IMR-90 (cell line): ENCODE measurements at regions not wholly inside any gene's neighbourhood (a gene's known extent, or its start where the extent isn't known, plus 50 kb on each side); places are given as distances from the start of the nearest gene placed in this dataset.

ENCODE experiments used
- ATAC-seq: fragments of 200-7000 bp; cut with Tn5 transposase; 2 replicates; pipeline ENCODE4 v1.9.1; 2020; ENCODE audit warnings: low read depth, mild to moderate bottlenecking, moderate library complexity
- BruUV-seq: library from RNA; stranded (reverse); fragments of 400-500 nt; replicated peaks from 2 replicates; lab custom pipeline; 2021; lab: Mats Ljungman, UMichigan
- CTCF ChIA-PET: fragments of 300-600 bp; formaldehyde crosslinking; extraction: SDS; loops from one replicate; lab custom pipeline; 2021; ENCODE audit warnings: antibody characterized with exemption; lab: Yijun Ruan, JAX
- POLR2A ChIA-PET: fragments of 300-600 bp; sonication (Branson Sonifier 250); formaldehyde crosslinking; loops from one replicate; lab custom pipeline; 2022; ENCODE audit warnings: antibody characterized with exemption; ENCODE audit not compliant: unreplicated experiment; lab: Charles Lee
- DNase-seq: peaks from one replicate; pipeline ENCODE4 v3.0.0; 2013
- H2AFZ ChIP-seq: replicated peaks from 2 replicates; pipeline ENCODE3; 2013; ENCODE audit warnings: low read length, mild to moderate bottlenecking; ENCODE audit not compliant: poor library complexity
- H2AK5ac ChIP-seq: 2 replicates; pipeline ENCODE4 v1.6.1; 2013; ENCODE audit warnings: low read depth, low read length, inconsistent platforms
- H2AK9ac ChIP-seq: replicated peaks from 2 replicates; pipeline ENCODE3; 2013; ENCODE audit warnings: mild to moderate bottlenecking, low read depth, low read length, moderate library complexity; ENCODE audit not compliant: poor library complexity
- H2BK120ac ChIP-seq: 2 replicates; pipeline ENCODE4 v1.6.1; 2013; ENCODE audit warnings: low read depth, low read length, inconsistent platforms
- H2BK15ac ChIP-seq: 3 replicates; pipeline ENCODE4 v1.6.1; 2013; ENCODE audit warnings: low read depth, low read length, inconsistent platforms
- H2BK20ac ChIP-seq: 2 replicates; pipeline ENCODE4 v1.6.1; 2013; ENCODE audit warnings: low read depth, mild to moderate bottlenecking, inconsistent platforms, low read length, moderate library complexity
- H2BK5ac ChIP-seq: 2 replicates; pipeline ENCODE4 v1.6.1; 2013; ENCODE audit warnings: mild to moderate bottlenecking, low read depth, low read length, inconsistent platforms; ENCODE audit not compliant: poor library complexity, severe bottlenecking
- H3K14ac ChIP-seq: replicated peaks from 2 replicates; pipeline ENCODE4 v1.6.1; 2013; ENCODE audit warnings: low read depth, low read length, inconsistent platforms
- H3K18ac ChIP-seq: 2 replicates; pipeline ENCODE4 v1.6.1; 2013; ENCODE audit warnings: low read depth, low read length, control low read depth
- H3K23ac ChIP-seq: 2 replicates; pipeline ENCODE4 v1.6.1; 2013; ENCODE audit warnings: low read depth, low read length, inconsistent platforms
- H3K27ac ChIP-seq: 2 replicates; pipeline ENCODE4 v1.5.1; 2013; ENCODE audit warnings: mild to moderate bottlenecking, control low read depth, low read length; ENCODE audit not compliant: insufficient read depth
- H3K27me3 ChIP-seq: 2 replicates; pipeline ENCODE4 v1.6.1; 2013; ENCODE audit warnings: low read length; ENCODE audit not compliant: control insufficient read depth, insufficient read depth
- H3K36me3 ChIP-seq: 2 replicates; pipeline ENCODE4 v1.6.1; 2013; ENCODE audit warnings: low read length, mixed read lengths; ENCODE audit not compliant: control insufficient read depth, insufficient read depth
- H3K4ac ChIP-seq: 2 replicates; pipeline ENCODE4 v1.6.1; 2013; ENCODE audit warnings: low read depth, low read length, inconsistent platforms
- H3K4me1 ChIP-seq: 2 replicates; pipeline ENCODE4 v1.6.1; 2013; ENCODE audit warnings: low read length, mixed read lengths; ENCODE audit not compliant: control insufficient read depth, insufficient read depth
- H3K4me2 ChIP-seq: 2 replicates; pipeline ENCODE4 v1.6.1; 2013; ENCODE audit warnings: low read depth, mild to moderate bottlenecking, control low read depth, low read length, moderate library complexity
- H3K4me3 ChIP-seq: 2 replicates; pipeline ENCODE4 v1.5.1; 2013; ENCODE audit warnings: low read depth, mild to moderate bottlenecking, control low read depth, low read length, moderate library complexity; ENCODE audit not compliant: insufficient read depth
- H3K56ac ChIP-seq: 2 replicates; pipeline ENCODE4 v1.6.1; 2013; ENCODE audit warnings: low read length, inconsistent platforms; ENCODE audit not compliant: insufficient read depth; ENCODE audit errors: extremely low read depth
- H3K79me1 ChIP-seq, 2 experiments: 2 replicates each; pipeline ENCODE4 v1.6.1; 2013; ENCODE audit warnings: low read length in 2 of 2, inconsistent platforms in 1 of 2, low read depth in 1 of 2
- H3K9ac ChIP-seq: 2 replicates; pipeline ENCODE4 v1.6.1; 2013; ENCODE audit warnings: low read depth, low read length, control low read depth
- H3K9me1 ChIP-seq: 2 replicates; pipeline ENCODE4 v1.6.1; 2013; ENCODE audit warnings: low read length, inconsistent platforms; ENCODE audit not compliant: insufficient read depth
- H3K9me3 ChIP-seq: 2 replicates; pipeline ENCODE4 v1.6.1; 2013; ENCODE audit warnings: low read length; ENCODE audit not compliant: control insufficient read depth, insufficient read depth
- H4K20me1 ChIP-seq: 2 replicates; pipeline ENCODE4 v1.6.1; 2013; ENCODE audit warnings: low read length, inconsistent platforms; ENCODE audit not compliant: insufficient read depth
- H4K5ac ChIP-seq: 2 replicates; pipeline ENCODE4 v1.6.1; 2013; ENCODE audit warnings: mild to moderate bottlenecking, low read depth, low read length, control low read depth
- H4K8ac ChIP-seq, 2 experiments: 2 replicates each; pipeline ENCODE4 v1.6.1; 2013; ENCODE audit warnings: low read depth in 2 of 2, low read length in 2 of 2, control low read depth in 1 of 2, inconsistent platforms in 1 of 2
- H4K91ac ChIP-seq: 2 replicates; pipeline ENCODE4 v1.6.1; 2013; ENCODE audit warnings: low read depth, low read length, inconsistent platforms; ENCODE audit not compliant: insufficient read depth
- BHLHE40 ChIP-seq: fragments of 150-350 bp; IDR thresholded peaks from 2 replicates; pipeline ENCODE4 v1.6.1; 2016; ENCODE audit warnings: mild to moderate bottlenecking, low read depth, low read length
- CHD1 ChIP-seq: IDR thresholded peaks from 2 replicates; pipeline ENCODE4 v1.6.1; 2012; ENCODE audit warnings: low read depth, low read length, improper control_type of control experiment
- CTCF ChIP-seq: conservative IDR thresholded peaks from 2 replicates; pipeline ENCODE4 v1.5.1; 2012; ENCODE audit warnings: mild to moderate bottlenecking, low read depth, low read length, improper control_type of control experiment
- ELK1 ChIP-seq: fragments of 150-350 bp; IDR thresholded peaks from 2 replicates; pipeline ENCODE4 v1.6.1; 2016; ENCODE audit warnings: low read depth, mild to moderate bottlenecking, low read length, moderate library complexity, borderline replicate concordance
- FOS ChIP-seq: fragments of 150-350 bp; IDR thresholded peaks from 2 replicates; pipeline ENCODE4 v1.6.1; 2016; ENCODE audit warnings: low read depth, low read length
- MAFK ChIP-seq: IDR thresholded peaks from 2 replicates; pipeline ENCODE4 v1.6.1; 2012; ENCODE audit warnings: low read depth, low read length, improper control_type of control experiment
- MAZ ChIP-seq: IDR thresholded peaks from 2 replicates; pipeline ENCODE4 v1.6.1; 2012; ENCODE audit warnings: low read depth, mild to moderate bottlenecking, low read length, improper control_type of control experiment, moderate library complexity, borderline replicate concordance
- MXI1 ChIP-seq: IDR thresholded peaks from 2 replicates; pipeline ENCODE4 v1.6.1; 2012; ENCODE audit warnings: low read depth, mild to moderate bottlenecking, low read length, moderate library complexity, borderline replicate concordance
- NFE2L2 ChIP-seq: fragments of 150-350 bp; IDR thresholded peaks from 2 replicates; pipeline ENCODE4 v1.6.1; 2016; ENCODE audit warnings: low read depth, mild to moderate bottlenecking, low read length
- POLR2A ChIP-seq: IDR thresholded peaks from 2 replicates; pipeline ENCODE4 v1.6.1; 2012; ENCODE audit warnings: mild to moderate bottlenecking, low read depth, low read length
- RAD21 ChIP-seq: IDR thresholded peaks from 2 replicates; pipeline ENCODE4 v1.6.1; 2012; ENCODE audit warnings: low read length, improper control_type of control experiment
- RCOR1 ChIP-seq: IDR thresholded peaks from 2 replicates; pipeline ENCODE4 v1.6.1; 2012; ENCODE audit warnings: mild to moderate bottlenecking, low read length, improper control_type of control experiment; ENCODE audit not compliant: insufficient replicate concordance
- RFX5 ChIP-seq: IDR thresholded peaks from 2 replicates; pipeline ENCODE4 v1.8.0; 2012; ENCODE audit warnings: low read depth, mild to moderate bottlenecking, low read length, moderate library complexity
- SMC3 ChIP-seq: fragments of 150-350 bp; IDR thresholded peaks from 2 replicates; pipeline ENCODE4 v1.6.1; 2016; ENCODE audit warnings: low read depth, mild to moderate bottlenecking, antibody characterized with exemption, low read length, moderate library complexity
- USF2 ChIP-seq: fragments of 150-350 bp; IDR thresholded peaks from 2 replicates; pipeline ENCODE4 v1.6.1; 2017; ENCODE audit warnings: mild to moderate bottlenecking, antibody characterized with exemption, low read length, low read depth
- WGBS, 2 experiments: methylation state at CpG; one replicate each; pipeline versions ENCODE4 v1.1.5 to v1.1.7; 2013; ENCODE audit warnings: missing lambda C conversion rate in 2 of 2; ENCODE audit not compliant: insufficient read length in 1 of 2; ENCODE audit errors: extremely low coverage in 2 of 2; 5-methylcytosine and 5-hydroxymethylcytosine counted together
- dilution Hi-C: fragments of 300-500 bp; cut with HindIII; formaldehyde crosslinking; loops from one replicate; pipeline ENCODE4 v1.14.3; 2018; ENCODE audit warnings: low sequenced_read_pairs; ENCODE audit not compliant: unreplicated experiment
- in situ Hi-C: fragments of 300-500 bp; cut with MboI; formaldehyde crosslinking; loops from 3 replicates; pipeline ENCODE4 v1.14.3; 2019; ENCODE audit warnings: low sequenced_read_pairs, inconsistent platforms, mixed read lengths
- intact Hi-C: fragments of 100-400 bp; cut with micrococcal nuclease; formaldehyde crosslinking; loops from 2 replicates; pipeline ENCODE4 v1.10.0; 2022

- H4K91ac ChIP-seq = no peak overlapping the region
- intact Hi-C loops = no loop called here
- no peak overlapping the region for H3K14ac ChIP-seq
- H2BK120ac ChIP-seq = no peak overlapping the region
- no peaks in the 10 kb centered on the region for H3K27me3 ChIP-seq
- no peak overlapping the region for H3K4me2 ChIP-seq
- WGBS, 2 experiments = no CpG with 5 or more reads among the region's 2 CpGs
- no peaks in the 10 kb centered on the region for H4K20me1 ChIP-seq
- no TSS peak for BruUV-seq
- H2BK20ac ChIP-seq = no peak overlapping the region
- ChIA-PET CTCF (no interaction called here), POLR2A (no interaction called here)
- H3K4me3 ChIP-seq = no peak overlapping the region
- H3K4ac ChIP-seq = no peak overlapping the region
- no peak overlapping the region for H3K23ac ChIP-seq
- DNase-seq = no peak
- H3K36me3 ChIP-seq = no peaks in the 10 kb centered on the region
- H3K9me1 ChIP-seq = no peaks in the 10 kb centered on the region
- no peaks in the 10 kb centered on the region for H3K4me1 ChIP-seq
- H2AFZ ChIP-seq = no peak overlapping the region
- H3K56ac ChIP-seq = no peak overlapping the region
- H2BK15ac ChIP-seq = no peak overlapping the region
- H3K79me1 ChIP-seq = no peaks in the 10 kb centered on the region
- dilution Hi-C loops = no loop called here
- H2AK9ac ChIP-seq = no peak overlapping the region
- H3K9ac ChIP-seq = no peak overlapping the region
- H2AK5ac ChIP-seq = no peak overlapping the region
- no peak overlapping the region for H2BK5ac ChIP-seq
- H4K8ac ChIP-seq = no peak overlapping the region
- no peak overlapping the region for H4K5ac ChIP-seq
- H3K27ac ChIP-seq = no peak overlapping the region
- ATAC-seq = no peak
- TF ChIP-seq CTCF (no peak), POLR2A (no peak), SMC3 (no peak), RAD21 (no peak), RCOR1 (no peak), RFX5 (no peak), ELK1 (no peak), USF2 (no peak), MAZ (no peak), CHD1 (no peak), MXI1 (no peak), MAFK (no peak), NFE2L2 (no peak), BHLHE40 (no peak), FOS (no peak)
- H3K9me3 ChIP-seq = peaks cover 7% of the 10 kb centered on the region
- H3K18ac ChIP-seq = no peak overlapping the region
- in situ Hi-C loops = no loop called here
These were observed 533.7 kb downstream of the DOK5 start for GRCh38 chr20:55009066-55009465.
